HG02973 (cell line): ENCODE measurements at regions not wholly inside any gene's neighbourhood (a gene's known extent, or its start where the extent isn't known, plus 50 kb on each side); places are given as distances from the start of the nearest gene placed in this dataset.
"Not testable (repeated sequence)": the region's sequence is repeated elsewhere in the genome, so short reads cannot be mapped to it uniquely, and the experiment has no call there.

Source experiments
- ATAC-seq: cut with Tn5 transposase; IDR thresholded peaks from one replicate; pipeline ENCODE4 v1.9.1; 2021; ENCODE audit warnings: moderate library complexity; ENCODE audit not compliant: unreplicated experiment

DNA sequence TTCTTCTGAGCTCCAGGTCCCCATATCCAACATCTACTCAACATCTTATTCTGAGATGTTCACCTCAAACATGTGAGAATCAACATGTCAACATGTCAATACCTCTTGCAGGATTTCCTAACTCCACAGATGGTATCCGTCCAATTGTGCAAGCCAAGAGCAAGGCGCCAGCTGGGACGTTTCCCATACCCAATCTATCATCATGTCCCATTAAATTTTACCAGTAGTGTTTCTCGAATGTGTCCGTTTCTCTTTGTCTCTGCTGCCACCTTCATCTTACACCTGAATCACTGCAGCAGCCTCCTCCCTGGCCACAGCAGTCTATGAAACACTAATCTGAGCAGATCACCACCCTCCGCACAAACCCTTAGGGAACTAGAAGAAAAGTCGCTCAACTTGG, 78.0 kb upstream of the RPS6KA2 start:
- ATAC-seq = no peak

DNA sequence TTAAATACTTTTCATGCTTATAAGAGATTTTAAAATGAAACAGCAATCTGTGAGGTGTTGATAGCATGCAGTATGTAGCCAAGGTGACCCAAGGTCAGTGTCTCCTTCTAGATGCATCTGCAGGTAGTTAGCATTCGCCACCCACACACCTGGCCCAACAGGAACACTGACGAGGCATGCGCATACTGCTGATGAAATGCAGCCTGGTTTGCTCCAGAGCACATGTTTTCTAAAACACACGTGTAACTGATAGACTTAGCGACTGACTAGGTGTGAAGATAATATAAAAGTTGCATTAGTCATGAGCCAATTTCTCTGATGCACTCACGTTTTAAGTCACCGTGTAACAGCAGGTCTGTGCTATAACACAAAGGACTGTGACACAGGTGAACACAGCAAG, 77.1 kb upstream of the RPS6KA2 start:
- no peak for ATAC-seq

DNA sequence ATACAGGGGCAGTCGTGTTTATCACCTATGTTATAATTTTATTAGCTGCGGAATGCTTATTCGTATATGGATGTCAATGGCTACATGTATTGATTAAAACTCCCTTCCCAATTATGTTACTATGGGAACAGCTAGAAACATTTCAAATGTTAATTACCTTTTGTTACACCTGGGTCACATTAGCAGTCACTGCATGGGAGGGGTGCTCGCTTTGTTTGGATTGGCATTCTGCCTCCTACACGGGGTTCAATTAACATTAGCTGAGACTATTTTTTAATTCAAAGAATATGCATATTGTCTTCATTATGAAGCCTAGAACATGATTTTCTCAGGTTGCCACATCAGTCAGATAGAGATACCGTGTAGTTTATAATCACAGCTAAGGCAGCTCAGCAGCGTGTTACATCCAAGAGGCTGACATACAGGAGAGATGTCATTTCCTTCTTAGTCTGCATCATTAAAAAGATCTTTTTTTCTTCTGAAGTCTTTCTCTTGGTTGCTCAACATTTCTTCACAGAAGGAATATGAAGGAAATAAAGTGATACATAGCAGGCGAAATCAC, 76.2 kb upstream of the RPS6KA2 start:
- ATAC-seq = no peak

DNA sequence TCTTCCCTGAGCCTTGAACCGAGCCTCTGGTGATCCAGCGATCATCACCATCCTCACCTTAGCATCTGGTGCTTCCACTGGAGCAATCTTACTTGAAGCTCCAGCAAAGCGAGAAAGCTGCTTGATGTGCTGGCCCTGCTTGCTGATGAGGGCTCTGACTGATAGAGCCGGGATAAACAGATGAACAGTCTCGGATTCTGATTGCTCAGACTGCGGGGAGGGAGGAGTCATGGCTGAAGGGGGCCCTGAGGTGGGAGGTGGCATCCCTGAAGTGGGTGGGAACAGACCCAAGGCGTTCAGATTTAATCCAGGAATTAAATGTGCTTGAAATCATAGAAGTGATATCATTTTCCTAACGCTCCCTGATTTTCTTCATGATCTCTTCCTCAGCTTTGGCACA, 74.4 kb upstream of the RPS6KA2 start:
- not testable (repeated sequence) for ATAC-seq

DNA sequence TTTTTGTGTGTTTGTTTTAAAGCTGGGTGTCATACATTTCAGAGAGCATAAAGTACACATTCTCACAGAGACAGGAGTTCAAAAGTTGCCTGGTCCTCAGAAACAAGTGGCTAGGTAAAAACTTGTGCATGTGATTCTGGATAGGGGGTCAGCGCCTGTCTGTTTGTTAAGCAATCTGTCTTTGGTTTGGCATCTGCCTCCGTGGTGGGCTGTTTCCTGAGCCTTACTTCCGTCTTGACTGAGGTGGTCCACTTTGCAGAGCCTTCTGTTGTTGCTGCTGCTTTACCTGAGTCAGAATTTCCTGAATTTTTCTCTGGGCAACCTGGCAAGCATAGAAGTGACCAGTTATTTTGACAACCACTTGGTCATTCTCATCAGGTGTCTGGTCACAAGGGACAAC, 73.8 kb upstream of the RPS6KA2 start:
- not testable (repeated sequence) for ATAC-seq

DNA sequence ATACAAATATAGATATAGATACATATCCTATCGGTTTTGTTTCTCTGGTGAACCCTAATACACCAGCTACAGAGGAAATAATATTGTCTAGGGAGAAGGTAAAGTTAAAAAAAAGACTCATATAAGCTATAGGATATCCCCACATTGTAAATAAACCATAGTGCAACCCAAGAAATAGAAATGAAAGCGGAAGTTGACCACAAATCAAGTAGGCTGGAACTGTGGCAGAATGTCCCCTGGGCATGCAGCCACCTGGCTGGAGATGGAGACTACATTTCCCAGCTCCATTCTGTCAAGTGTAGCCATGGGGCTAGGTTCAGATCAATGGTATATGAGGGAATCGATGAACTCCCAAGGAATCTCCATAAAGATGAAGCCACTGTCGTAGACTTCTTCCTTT, 70.1 kb upstream of the RPS6KA2 start:
- ATAC-seq = no peak

DNA sequence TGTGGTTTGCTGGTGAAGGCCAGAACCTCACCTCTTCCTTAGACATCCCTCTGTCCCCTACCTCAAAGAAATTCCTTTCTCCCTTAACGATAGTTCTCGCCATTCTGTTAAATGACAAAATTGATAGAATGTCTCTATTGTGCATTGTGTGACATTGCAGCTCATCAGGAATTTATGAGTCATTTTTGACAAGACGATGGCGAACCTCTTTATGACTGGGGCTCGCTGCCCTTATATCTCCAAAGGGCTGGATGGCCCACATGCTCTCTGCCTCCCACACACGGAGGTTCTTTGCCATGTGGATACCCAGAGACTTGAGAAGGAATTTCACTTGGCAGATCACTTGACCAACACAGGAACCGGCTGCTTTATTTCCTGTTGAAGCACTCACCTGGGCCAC, 66.8 kb upstream of the RPS6KA2 start:
- ATAC-seq = no peak

DNA sequence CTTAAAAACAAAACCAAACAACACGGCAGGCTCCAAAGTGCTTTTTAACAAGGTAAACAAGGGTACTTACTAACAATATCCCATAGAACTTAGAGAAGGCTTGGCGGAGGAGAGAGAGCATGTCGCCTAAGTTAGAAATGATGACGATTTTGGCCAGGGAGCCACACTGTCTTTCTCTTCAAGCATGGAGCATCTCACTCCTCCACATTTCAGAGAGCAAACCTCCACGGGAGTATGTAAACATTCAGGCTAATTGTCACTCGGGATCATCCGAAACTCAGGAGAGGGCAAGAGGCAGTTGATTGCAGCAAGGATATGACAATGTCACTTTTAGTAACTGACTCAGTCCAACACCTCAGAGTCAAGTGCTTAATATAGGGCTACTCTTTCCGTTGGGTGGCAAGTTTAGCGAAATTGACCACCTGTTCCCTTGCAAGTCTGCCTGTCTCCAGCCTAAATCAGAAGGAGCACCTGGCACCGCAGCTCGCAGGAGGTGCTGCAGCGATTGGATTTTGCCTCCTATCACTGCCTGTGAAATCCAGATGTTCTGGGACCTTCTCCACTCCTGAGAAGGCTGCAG, 65.8 kb upstream of the RPS6KA2 start:
- no peak for ATAC-seq

DNA sequence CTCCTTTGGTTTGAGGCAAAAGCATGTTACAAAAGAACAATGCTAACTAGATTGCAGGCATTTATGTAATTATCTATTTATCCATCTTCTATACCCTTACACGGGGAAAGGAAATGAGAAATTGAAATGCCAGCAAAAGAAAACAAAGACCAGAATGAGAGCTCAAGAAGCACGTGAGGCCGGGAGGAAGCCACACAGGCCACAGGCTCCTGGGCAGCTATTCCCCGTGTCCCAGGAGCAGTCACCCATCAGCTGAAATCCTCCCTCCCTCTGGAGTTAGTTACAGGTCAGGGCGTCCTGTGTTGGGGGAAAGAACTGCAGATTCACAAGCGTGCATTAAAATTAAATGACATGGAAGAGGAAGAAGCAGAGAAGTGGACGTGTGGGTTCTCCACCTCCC, 64.7 kb upstream of the RPS6KA2 start:
- ATAC-seq = no peak

DNA sequence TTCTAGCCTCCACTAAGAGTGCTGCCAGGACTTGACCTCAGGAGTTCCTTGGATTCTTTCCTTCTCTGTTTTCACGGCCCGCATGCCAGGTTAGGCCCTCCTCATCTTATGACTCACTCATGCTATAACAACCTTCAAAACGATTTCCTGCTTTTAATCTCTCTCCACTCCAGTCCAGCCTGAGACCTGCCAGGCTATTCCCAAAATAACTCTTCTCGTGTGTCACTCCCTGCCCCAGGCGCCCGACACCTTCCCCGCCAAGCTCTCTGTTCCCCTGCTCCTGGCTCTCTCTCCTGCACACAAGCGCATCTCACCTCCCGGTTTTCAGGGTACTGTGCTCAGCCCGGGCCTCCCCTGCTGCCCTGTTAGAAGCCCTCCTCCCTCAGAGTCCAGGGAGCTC, 64.1 kb upstream of the RPS6KA2 start:
- no peak for ATAC-seq

DNA sequence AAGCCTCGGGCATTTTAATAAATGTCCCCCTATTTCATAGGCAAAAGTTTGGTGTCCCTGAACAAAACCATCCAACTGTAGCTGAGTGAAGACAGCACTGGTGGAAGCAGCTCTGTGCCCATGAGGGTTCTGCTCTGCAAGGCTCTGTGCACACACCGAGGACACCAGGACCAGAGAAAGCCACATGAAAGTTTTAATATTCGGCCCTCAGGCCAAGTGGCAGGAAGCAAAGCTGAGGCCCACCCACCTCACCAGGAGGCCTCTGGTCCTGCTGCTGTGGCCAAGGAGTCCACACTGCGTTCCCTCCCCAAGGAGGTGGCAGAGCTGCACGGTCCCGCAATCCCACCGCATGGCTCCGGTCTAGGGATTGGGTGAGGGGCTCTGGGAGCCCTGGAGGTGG, 62.6 kb upstream of the RPS6KA2 start:
- ATAC-seq = no peak

DNA sequence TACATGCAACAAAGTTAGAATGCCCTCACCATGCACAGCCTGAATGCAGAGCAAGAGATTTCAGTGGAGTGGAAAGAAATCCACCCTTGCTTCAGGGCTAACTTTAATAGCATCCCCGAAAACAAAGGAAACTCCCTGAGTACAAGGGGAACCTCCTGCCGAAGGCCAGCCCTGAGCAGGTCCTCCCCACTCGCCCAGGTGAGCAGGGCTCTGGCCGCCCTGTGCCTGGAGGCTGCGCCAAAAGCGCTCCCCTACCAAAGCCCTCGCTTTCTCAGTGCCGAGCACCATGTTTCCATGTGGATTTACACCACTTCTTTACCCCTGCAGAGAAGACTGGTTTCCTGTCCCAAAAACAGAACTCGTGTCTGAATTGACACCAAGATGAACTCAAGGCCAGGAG, 61.9 kb upstream of the RPS6KA2 start:
- ATAC-seq = no peak

DNA sequence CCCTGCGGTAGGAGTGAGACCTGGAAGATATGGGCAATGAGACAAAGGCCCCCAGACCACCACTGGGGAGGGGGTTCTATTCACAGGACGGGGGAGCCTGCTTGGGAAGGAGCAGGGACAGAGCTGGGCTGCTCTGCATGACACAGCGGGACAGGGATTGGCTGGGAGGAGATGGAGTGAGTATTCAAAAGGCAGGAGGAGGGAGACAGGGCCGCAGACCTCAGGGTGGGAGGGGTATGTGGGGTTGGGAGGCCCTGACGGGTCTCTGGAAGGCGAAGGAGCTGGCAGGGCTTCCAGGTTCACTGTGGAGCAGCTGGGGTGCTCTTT, 60.8 kb upstream of the RPS6KA2 start:
- no peak for ATAC-seq

DNA sequence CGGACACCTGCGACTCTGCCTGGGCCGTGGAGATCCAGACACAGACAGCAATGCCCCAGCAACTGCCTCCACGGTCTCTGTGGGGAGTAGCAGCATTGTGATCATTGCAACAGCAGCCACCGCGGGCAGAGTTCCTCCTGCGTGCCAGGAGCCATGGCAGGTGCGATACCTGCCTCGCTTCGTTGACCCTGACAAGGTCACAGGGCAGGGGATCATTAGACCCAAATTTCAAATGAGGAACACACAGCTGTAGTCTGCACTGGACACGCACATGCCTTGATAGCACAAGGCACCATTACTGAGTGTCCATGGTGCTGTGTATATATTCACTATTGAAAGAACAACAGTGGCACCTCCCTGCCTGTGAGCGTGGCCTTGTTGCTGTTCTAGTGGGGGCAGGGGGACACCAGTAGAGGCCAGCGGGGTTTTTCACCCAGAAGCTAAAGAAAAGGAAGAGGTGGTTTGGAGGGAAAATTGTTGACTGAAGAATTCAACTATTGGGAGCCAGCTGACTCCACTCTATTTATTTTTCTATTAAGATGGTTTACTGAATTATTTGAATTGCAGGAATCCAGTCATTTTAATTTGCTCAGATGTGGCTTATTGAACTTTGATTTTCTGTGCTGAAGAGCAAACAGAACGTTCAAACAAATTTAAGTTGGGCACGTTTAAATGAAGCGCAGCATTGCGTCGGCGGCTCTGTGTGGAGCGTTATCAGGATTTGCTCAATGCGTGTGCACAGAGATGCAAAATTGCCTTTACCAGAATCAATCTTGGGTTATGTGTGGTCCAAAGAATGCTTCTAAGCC, 60.2 kb upstream of the RPS6KA2 start:
- ATAC-seq = no peak

DNA sequence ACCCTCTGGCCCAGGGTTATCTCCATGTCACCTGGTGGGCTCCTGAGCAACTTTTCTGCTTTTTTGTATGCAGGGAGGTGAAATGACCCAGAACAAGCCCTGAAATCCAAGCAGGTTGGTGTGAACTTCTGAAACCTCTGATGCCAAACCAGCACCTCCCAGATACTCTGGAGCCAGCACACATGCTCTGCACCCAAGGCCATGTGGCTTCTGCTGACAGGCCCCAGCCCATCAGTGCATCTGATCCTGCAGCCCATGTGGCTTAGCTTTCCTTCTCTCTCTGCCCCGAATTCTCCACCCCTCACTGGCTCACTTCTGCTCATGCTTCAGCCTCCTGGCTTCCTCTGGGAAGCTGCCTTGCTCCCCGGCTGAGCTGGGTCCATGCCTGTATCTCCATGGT, 59.3 kb upstream of the RPS6KA2 start:
- ATAC-seq = no peak

DNA sequence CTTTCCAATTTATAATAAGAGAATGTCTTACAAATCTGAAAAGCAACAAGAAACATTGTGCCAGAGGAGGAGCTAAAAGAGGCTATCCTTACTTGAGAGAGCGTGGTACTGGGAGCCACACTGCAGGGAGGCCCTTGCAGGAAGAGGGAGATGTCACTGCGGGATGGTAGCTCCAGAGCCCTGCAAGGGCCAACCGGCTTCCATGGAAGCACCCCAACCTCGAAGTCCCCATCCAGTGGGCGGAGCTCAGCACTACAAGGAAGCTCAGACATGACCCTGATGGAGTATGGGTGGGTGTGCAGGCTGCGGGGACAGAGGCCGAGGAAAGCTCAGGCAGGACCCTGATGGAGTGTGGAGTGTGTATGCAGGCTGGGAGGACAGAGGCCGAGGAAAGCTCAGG, 57.8 kb upstream of the RPS6KA2 start:
- no peak for ATAC-seq

DNA sequence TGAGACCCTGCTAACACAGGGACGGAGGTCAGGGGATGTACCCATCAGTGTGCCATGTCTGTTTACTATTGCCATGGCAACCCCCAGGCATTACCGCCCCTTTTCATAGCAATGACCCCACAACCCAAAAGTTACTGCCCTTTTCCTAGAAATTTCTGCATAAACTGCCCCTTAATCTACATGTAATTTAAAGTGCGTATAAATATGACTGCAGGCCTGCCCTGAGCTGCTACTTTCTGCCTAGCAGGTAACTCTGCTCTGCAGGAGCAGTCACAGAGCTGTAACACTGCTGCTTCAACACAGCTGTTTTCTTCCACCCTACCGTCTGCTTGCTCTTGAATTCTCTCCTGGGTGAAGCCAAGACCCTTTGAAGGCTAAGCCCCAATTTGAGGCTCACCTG, 57.1 kb upstream of the RPS6KA2 start:
- no peak for ATAC-seq

DNA sequence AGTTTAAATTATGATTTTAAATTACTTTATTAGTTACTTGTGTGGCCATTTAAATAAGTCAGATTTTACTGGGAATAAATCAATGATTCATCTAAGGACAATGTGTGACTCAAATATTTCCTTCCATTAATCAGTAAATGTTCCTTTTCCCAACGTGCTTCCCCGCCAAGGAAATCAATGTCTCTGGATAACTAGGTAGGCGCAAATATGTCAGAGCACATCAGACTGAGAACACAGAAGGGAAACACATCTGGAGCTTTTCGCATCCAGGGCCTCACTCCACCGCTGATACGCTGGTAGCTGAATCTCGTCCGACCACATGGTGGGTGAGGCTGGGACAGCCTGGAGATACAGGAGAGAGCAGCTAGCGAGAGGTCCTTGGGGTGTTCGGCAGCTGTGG, 56.4 kb upstream of the RPS6KA2 start:
- ATAC-seq = no peak

DNA sequence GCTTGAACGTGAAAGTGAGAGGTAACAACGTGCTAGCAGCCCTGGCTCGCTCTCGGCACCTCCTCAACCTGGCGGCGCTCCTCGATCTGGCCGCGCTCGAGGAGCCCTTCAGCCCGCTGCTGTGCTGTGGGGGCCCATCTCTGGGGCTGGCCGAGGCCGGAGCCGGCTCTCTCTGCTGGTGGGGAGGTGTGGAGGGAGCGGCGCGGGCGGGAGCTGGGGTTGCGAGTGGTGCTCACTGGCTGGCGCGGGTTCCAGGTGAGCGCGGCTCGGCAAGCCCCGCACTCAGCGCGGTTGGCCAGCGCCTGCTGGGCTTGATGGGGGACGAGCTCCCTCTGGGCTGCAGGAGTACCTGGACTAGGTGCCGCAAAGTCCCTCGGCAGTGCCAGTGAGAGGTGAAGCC, 52.5 kb upstream of the RPS6KA2 start:
- no peak for ATAC-seq

DNA sequence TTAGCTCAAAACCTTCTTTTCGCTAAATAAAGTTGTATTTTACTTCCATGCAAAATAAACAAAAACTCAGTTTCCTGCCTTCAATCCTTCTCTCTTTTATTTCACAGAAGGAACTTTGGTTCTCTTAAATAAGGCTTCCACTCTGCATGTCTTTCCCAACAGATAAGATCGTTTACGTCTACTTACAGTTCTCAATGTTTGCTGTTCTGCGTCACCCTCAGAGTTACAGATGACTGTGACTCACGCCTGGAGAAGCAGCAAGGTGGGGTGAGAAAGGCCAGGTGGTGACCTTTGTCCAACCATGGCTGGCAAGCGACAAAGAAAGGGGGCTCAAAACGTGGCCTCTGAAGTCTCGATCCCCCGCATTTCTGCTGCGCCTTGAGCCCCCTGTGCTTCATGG, 51.4 kb upstream of the RPS6KA2 start:
- no peak for ATAC-seq

DNA sequence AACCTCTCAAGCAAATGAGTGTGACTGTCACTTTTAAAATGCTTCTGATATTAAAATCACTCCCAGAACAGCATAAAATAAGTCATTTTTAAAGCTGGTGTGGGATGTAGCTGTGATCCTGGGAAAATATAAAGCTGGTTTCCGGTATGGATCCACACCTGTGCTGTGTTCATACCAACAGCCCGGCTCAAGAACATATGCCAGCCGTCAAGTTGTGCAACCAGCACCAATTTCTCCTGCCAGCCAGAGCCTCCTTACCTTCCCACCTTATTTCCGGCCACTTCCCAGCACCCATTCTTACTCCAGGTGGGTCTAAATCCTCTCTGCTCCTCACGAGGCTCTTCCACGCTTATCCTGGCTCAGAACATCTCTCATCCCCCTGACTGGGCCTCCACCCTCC, 50.9 kb upstream of the RPS6KA2 start:
- no peak for ATAC-seq
